ENCODE measurements at regions not wholly inside any gene's neighbourhood (a gene's known extent, or its start where the extent isn't known, plus 50 kb on each side); places are given as distances from the start of the nearest gene placed in this dataset.

GRCh38 chr10:111233439-111233838, 156.6 kb downstream of the ADRA2A start:
- TF ChIP-seq CTCF (IDR thresholded peaks at IDR 0.05) (no peak), POLR2A (IDR thresholded peaks at IDR 0.05) (no peak)
